NCI-H1436 (cell line): ENCODE measurements at regions not wholly inside any gene's neighbourhood (a gene's known extent, or its start where the extent isn't known, plus 50 kb on each side); places are given as distances from the start of the nearest gene placed in this dataset.

ENCODE experiments used
- DNase-seq: peaks from one replicate; lab custom pipeline; 2025; lab: John Stamatoyannopoulos, UW

DNA sequence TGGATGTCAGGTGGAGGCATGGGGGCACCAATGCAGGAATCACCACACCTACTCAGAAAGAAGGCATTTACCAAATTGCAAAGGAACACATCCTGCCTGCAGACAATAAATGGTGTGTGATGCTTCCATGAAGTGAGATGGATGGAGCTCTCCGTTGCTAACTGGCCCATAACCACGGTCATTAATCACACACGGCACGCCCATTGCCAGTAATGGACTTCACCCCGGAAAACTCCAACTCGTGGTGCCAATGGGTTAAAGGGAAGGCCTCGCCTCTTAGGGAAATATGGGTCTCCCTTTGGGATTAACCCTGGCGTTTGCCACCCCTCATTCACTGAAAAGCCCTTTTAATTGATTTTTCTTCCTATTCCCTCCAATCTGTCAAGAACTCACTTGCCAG is 443.1 kb upstream of the DAB1 start:
- no peak for DNase-seq

GRCh38 chr1:57860931-57861565 is 437.2 kb upstream of the DAB1 start:
- DNase-seq: no peak

DNA sequence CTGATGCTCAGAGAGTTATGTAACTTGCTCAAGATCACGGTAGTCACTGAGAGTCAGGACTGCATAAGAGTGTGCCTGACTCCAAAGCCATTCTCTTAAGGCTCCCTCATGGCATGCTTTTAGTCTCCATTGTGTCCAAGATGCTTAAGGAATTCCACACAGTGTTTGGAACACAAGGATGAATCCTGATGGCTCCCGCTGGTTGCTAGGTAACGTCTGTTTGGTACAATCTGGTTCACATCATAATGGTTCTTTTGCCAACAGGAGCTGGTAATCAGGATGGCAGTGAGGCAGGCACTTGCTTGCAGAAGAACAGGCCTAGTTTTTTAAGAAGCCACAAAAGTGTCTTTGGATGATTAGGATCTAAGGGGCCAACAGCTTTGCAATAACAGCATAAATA is 436.5 kb upstream of the DAB1 start:
- DNase-seq: no peak

DNA sequence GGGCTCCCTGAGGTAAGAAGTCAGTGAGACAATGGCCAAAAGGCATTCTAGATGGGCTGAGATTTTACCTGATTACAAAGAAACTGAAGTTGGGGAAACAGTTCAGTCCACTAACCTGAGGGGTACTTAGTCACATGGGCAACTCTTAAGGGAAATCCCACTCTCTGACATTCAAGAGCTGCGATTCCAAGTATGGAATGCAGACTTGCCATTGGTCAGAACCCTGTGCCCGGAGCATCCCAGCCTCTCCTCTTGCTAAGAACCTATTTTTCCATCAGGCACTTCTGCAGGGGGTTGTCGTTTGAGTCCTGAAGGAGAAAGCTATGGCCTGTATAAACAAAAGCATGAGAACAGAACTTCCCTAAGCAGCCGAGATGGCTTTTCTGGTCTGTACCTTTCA is 434.9 kb upstream of the DAB1 start:
- DNase-seq: no peak

DNA sequence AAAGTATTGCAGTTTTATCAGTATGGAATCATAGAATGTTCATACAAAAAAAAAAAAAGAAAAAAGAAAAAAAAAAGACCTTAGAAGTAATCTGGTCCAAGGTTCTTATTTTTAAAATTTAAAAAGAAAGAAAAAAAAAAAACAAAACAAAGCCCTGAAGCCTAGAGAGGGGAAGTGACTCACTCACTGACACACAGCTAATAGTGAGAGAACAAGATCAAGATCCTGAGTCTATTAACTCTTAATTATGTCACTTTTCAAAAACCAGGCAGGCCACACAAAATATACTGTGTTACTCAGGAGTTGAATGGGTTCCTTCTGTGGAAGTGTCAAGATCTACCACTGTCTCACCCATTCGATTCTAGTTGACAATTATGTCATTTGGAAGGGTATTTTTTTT is 433.9 kb upstream of the DAB1 start:
- DNase-seq: no peak

DNA sequence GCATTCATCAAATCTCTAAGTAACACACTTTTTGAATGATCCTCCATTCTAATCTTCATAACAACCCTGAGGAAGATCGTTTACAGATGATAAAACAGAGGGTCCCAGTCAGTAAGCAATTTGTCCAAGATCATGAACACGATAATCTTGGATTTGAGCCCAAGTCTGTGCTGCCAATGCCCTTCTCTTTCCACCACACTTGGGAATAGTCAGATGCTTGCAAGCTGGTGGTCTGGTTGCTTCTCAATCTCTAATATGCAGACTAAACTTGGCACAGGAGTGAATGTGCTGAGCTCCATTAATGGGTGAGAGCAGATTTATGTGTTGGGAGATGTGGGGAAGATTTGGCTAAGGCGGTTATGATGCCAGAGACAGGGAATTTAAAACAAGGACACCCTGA is 430.6 kb upstream of the DAB1 start:
- DNase-seq: no peak

- DNase-seq: no peak
Observed at GRCh38 chr1:57850176-57850940, 426.5 kb upstream of the DAB1 start.

DNA sequence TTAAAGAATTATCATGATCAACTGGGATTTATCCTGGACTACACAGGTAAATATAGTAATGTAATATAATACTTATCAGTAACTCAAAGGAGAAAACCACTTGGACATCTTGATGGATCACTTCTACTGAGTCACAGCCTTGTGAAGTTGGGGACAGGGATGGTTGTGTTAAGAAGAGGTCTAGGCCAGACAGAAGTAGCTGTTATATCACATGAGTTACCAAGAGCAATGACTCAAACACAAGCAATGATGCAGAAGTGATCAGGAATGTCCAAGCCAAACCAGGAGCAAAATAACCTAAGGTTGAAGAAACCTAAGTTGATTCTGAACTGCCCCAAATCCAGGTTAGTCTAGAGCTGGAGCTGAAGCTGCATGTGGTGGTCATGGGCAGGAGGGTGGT is 424.5 kb upstream of the DAB1 start:
- DNase-seq: no peak

DNA sequence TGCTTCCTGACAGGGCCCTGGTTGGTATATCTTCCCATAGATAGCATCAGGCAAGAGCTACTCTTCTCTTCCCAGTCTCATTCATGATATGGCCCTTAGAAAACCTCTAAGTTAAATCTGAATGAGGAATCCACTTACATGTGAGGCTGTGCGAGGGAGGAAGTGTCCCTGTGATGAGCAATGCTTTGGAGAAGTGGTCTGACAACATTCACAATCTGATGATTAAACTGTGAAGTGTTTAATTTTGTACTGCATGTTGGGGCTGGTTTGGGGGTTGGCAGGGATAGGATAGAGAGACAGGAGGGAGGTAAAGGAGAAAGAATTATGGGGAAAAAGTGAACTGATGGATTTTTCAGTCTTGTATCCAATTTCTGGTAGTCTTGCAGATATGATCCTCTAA is 421.2 kb upstream of the DAB1 start:
- no peak for DNase-seq

GRCh38 chr1:57844382-57844980 is 420.6 kb upstream of the DAB1 start:
- no peak for DNase-seq

DNA sequence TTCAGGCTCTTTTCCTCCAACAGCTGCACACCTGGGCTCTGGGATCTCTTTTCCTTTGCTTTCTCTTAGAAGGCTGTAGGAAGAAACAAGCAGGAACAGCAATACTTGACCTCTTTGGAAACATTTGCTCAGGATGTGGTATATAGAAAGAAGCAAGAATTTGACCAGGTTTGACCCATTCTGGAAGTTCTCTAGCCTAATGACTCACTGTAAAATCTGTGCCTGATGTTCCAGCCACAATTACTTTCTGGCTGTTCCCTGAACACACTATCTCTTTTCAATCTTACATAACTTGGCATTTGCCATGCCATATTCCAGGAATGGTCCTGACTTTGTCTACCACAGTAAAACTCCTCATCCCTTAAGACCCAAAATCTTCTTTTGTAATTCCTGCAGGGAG is 419.9 kb upstream of the DAB1 start:
- DNase-seq: no peak

DNA sequence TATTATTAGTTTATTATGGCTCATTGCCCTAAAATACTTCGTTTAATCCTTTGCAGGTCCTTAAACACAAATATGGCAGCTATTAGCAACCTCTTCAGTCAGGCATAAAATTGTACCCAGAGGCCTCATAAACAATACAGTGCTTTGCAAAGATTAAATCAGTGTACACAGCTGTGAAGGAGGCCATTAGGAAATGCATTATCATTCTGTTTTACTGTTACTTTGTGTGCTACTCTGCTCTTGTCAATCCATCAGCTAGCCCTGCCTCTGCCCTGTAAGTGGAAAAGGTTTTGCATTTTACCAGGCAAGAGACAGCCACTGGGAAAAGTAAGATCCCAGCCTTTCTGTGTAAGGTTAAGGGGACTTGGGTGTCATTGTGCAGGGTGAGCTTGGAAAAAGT is 415.7 kb upstream of the DAB1 start:
- peak; percentile 87 for DNase-seq

DNA sequence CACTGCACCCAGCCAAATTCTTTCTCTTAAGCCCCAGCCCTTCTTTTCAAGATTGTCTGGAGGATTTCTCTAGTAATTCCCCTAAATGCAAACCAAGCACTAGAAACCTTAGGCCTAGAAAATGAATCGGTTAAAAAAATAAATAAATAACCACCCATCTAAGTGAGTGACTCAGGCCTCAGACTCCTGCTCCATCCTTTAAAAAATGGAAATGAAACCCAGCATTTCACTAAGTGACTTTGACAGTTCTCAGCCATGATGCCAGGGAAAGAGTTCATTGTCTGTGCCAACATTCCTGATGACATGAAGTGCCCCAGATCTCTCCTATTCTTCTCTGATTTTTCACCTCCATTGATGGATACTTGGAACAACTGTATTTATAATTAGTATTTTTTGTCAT is 415.2 kb upstream of the DAB1 start:
- DNase-seq: peak; percentile 59

GRCh38 chr1:57835620-57836019 is 411.8 kb upstream of the DAB1 start:
- no peak for DNase-seq

DNA sequence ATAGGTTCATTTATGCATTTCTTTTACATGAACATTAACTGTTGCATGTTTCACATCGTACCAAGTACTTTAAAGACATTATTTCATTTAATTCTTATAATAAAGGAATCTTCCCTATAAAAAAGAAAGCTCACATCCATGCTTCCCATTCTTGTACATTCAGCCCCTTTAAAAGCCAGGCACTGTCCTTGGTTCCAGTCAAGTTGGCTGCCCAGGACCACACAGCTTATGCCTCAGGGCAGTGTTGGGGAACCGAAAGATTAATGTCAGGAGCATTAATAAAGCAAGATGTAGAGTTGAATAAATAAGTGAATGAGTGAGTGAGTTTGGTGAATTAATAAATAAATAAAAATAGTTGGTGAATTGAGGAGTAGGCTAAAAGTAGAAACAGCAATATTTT is 409.4 kb upstream of the DAB1 start:
- no peak for DNase-seq

DNA sequence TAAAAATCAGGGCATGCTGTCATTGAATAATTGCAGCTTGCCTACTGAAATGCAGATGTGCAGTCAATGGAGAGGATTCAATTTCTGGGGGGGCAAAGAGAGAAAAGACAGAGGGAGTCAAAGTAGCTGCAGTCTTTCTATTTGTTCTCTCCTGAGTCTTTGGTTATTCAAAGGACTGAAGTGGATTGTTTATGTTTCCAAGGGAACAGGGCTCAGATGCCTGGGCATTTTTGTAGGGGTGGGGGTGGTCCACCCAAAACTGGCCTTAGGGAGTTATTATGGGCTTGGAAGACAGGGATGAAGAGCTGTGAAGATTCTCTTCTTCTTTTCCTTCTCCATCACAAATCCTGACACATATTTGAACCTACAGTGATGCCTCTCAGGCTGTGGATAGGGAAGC is 408.8 kb upstream of the DAB1 start:
- no peak for DNase-seq

- no peak for DNase-seq
Observed at GRCh38 chr1:57831624-57832023, 407.8 kb upstream of the DAB1 start.

GRCh38 chr1:57826535-57826934 is 402.7 kb upstream of the DAB1 start:
- no peak for DNase-seq

- no peak for DNase-seq
Observed at GRCh38 chr1:57824535-57824934, 400.7 kb upstream of the DAB1 start.

DNA sequence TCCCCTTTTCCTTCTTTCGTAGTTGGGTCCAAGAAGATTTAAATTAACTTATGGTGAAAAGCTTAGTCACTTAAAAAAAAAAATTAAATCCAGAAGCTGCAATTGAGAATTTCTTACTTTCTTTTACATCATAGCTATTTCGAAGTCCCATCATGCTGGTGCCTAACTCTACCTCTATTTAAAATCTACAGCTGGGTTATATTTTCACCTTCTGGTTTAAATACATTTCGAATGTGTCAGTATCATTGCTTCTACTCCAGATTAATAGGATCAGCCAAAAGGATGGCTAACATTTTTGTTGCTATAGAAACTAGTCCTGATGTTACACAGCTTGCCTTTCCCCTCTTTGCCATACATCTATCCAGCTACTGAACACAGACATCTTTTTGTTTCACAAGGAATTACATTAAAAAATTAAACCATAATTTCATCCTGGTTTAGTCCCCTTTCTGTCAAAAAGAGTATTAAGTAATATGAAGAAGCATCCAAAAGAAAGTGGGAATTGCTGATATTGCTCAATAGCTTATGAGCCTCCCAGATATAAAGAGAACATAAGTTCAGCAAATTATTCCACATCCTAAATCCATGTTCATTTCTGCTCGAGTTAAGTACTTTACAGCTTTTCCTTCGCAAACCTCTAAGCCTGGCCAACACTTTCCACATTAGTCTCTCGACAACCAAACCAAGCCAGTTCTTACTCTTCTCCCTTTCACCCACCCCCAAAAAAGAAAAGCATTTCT is 396.7 kb upstream of the DAB1 start:
- DNase-seq: no peak

- no peak for DNase-seq
Observed at GRCh38 chr1:57819893-57820292, 396.0 kb upstream of the DAB1 start.

- DNase-seq: no peak
Observed at GRCh38 chr1:57803586-57803985, 379.7 kb upstream of the DAB1 start.

DNA sequence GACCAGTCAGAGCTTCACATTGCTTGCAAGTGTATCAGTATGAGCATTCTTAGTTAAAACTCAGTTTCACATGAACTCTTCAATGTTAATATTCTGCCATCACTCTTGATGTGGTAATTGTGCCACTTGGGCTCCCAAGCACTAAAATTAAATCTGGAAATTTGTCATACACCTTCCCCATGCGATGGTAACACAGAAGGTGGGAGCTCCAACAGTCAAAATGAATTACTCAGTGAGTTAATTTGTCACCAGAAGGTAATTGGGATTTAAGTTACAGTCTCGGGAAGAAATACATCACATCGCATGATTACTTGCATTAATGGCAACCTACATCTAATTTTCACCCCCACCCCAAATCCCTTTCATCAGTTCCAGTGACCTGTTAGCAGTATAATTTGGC is 376.5 kb upstream of the DAB1 start:
- DNase-seq: no peak
